Ishikawa (cell line): ENCODE measurements at regions not wholly inside any gene's neighbourhood (a gene's known extent, or its start where the extent isn't known, plus 50 kb on each side); places are given as distances from the start of the nearest gene placed in this dataset.

Source experiments
- CEBPB ChIP-seq: IDR thresholded peaks from 2 replicates; pipeline ENCODE4 v1.6.1; 2012
- CREB1 ChIP-seq: IDR thresholded peaks from 2 replicates; pipeline ENCODE4 v1.6.1; 2012; ENCODE audit warnings: low read depth
- EGR1 ChIP-seq: IDR thresholded peaks from 2 replicates; pipeline ENCODE4 v1.6.1; 2012
- EP300 ChIP-seq: IDR thresholded peaks from 2 replicates; pipeline ENCODE4 v1.6.1; 2012; ENCODE audit warnings: borderline replicate concordance
- FOXM1 ChIP-seq: IDR thresholded peaks from 2 replicates; pipeline ENCODE4 v1.6.1; 2012; ENCODE audit warnings: low read depth, borderline replicate concordance
- MAX ChIP-seq: IDR thresholded peaks from 2 replicates; pipeline ENCODE4 v1.6.1; 2012
- NFIC ChIP-seq: IDR thresholded peaks from 2 replicates; pipeline ENCODE4 v1.6.1; 2012
- RAD21 ChIP-seq: IDR thresholded peaks from 2 replicates; pipeline ENCODE4 v1.6.1; 2012; ENCODE audit warnings: low read depth
- REST ChIP-seq: IDR thresholded peaks from 2 replicates; pipeline ENCODE4 v1.6.1; 2012; ENCODE audit warnings: low read depth, mild to moderate bottlenecking
- TAF1 ChIP-seq: IDR thresholded peaks from 2 replicates; pipeline ENCODE4 v1.6.1; 2012; ENCODE audit warnings: low read depth, mild to moderate bottlenecking
- TCF12 ChIP-seq: IDR thresholded peaks from 2 replicates; pipeline ENCODE4 v1.6.1; 2012; ENCODE audit warnings: low read depth
- TEAD4 ChIP-seq: IDR thresholded peaks from 2 replicates; pipeline ENCODE4 v1.6.1; 2012
- USF1 ChIP-seq: IDR thresholded peaks from 2 replicates; pipeline ENCODE4 v1.6.1; 2012
- YY1 ChIP-seq: IDR thresholded peaks from 2 replicates; pipeline ENCODE4 v1.6.1; 2012; ENCODE audit warnings: low read depth
- ZBTB7A ChIP-seq: IDR thresholded peaks from 2 replicates; pipeline ENCODE4 v1.6.1; 2012; ENCODE audit warnings: low read depth

- TF ChIP-seq NFIC = 0 out of 2 replicates have a peak, but pooled peaks have one; percentile 12
- TF ChIP-seq EP300 = peak; percentile 58; the same call in 1 of the 2 replicates
Observed at GRCh38 chr9:31443630-31444457, 940.6 kb upstream of the ACO1 start.

GRCh38 chr9:31445357-31445756 is 939.1 kb upstream of the ACO1 start:
- TF ChIP-seq TCF12 = no peak
- no peak for TF ChIP-seq TAF1
- TF ChIP-seq MAX = no peak
- no peak for TF ChIP-seq EP300
- no peak for TF ChIP-seq RAD21
- TF ChIP-seq USF1 = no peak
- no peak for TF ChIP-seq NFIC
- TF ChIP-seq ZBTB7A = no peak
- no peak for TF ChIP-seq CREB1
- TF ChIP-seq TEAD4 = no peak
- TF ChIP-seq YY1 = no peak
- TF ChIP-seq FOXM1 = no peak
- TF ChIP-seq EGR1 = no peak
- TF ChIP-seq CEBPB = no peak
- no peak for TF ChIP-seq REST

- TF ChIP-seq TAF1 = no peak
- no peak for TF ChIP-seq EP300
- TF ChIP-seq MAX = no peak
- no peak for TF ChIP-seq CEBPB
Observed at GRCh38 chr9:31445960-31446359, 938.5 kb upstream of the ACO1 start.

- TF ChIP-seq MAX = no peak
- no peak for TF ChIP-seq EP300
- no peak for TF ChIP-seq EGR1
- no peak for TF ChIP-seq RAD21
- TF ChIP-seq TCF12 = no peak
- no peak for TF ChIP-seq YY1
- TF ChIP-seq TAF1 = no peak
- no peak for TF ChIP-seq NFIC
- no peak for TF ChIP-seq CEBPB
- no peak for TF ChIP-seq ZBTB7A
- TF ChIP-seq FOXM1 = no peak
- TF ChIP-seq TEAD4 = no peak
- TF ChIP-seq CREB1 = no peak
- TF ChIP-seq REST = no peak
- no peak for TF ChIP-seq USF1
Observed at GRCh38 chr9:31467075-31467474, 917.4 kb upstream of the ACO1 start.

- TF ChIP-seq EP300 (no peak), CEBPB (no peak), REST (no peak), TCF12 (no peak), FOXM1 (no peak), CREB1 (no peak), TEAD4 (no peak), MAX (no peak), RAD21 (no peak), TAF1 (no peak), EGR1 (no peak), ZBTB7A (no peak)
Observed at GRCh38 chr9:31470051-31470450, 914.4 kb upstream of the ACO1 start.
